ENCODE measurements at regions not wholly inside any gene's neighbourhood (a gene's known extent, or its start where the extent isn't known, plus 50 kb on each side); places are given as distances from the start of the nearest gene placed in this dataset. TPM values are rescaled to one million over a fixed set of nuclear protein-coding genes. Genes with fewer than 3 reads are reported as not detected.

DNA sequence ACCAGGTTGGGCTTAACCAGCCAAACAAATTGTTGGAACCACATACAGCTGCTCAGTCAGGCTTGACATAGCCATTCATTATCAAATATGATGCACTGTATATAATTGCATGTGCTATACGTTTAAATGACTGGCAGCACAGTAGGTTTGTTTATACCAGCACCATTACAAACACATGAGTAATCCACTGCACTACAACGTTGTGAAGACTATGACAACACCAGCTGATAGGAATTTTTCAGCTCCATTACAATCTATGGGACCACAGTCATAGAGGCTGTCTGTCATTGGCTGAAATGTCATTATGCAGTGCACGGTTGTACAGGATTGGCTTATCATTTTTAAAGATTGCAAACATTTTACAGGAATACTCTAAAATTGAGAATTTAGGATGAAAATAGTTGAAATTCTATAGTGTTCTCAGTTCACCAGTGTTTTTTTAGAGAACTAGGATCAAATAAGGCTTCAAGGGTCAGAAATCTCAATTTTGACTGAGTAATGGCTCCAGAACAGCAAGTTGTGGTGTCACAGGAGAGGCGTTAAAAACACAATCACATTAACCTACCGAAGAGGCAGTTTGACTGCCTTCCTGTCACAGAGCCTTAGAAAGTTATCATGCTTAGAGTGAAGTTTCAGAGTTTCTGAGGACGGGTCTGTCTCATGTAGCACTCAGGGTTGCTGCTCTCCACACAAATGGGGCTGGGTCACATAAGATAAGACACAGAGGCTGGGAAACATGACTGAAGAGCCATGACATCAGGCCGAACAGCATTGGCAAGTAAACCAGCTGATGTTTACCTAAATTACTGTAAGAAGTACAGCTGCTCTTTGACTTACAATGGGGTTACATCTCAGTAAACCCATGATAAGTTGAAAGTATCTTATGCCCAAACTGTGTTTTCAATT lies 60.7 kb upstream of the SMLR1 start:
- DNase-seq, result no peak

DNA sequence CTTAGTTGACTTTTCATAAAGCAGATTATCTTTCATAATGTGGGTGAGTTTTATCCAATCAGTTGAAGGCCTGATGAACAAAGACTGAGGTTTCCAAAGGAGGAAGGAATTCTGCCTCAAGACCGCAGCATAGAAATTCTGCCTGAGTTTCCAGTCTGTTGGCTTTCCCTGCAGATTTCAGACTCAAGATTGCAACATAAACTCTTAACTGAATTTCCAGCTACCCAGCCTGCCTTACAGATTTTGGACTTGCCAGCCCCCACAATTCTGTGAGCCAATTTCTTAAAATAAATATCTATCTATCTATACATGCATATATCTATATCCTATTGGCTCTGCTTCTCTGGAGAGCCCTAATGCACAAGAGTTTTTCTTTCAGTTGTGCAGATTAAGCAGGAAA lies 57.3 kb upstream of the SMLR1 start:
- DNase-seq, result no peak

DNA sequence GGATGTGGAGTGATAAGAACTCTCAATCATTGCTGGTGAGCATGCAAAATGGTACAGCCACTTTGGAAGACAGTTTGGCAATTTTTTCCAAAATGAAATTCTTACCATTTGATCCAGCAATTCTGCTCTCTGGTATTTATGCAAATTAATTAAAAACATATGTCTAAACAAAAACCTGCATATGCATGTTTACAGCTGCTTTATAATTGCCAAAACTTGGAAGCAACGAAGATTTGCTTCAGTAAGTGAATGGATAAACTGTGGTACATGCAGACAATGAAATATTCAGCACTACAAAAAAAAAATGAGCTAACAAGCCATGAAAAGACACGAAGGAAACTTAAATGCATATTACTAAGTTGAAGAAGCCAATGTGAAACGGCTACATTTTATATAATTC lies 55.5 kb upstream of the SMLR1 start:
- no peak for DNase-seq

DNA sequence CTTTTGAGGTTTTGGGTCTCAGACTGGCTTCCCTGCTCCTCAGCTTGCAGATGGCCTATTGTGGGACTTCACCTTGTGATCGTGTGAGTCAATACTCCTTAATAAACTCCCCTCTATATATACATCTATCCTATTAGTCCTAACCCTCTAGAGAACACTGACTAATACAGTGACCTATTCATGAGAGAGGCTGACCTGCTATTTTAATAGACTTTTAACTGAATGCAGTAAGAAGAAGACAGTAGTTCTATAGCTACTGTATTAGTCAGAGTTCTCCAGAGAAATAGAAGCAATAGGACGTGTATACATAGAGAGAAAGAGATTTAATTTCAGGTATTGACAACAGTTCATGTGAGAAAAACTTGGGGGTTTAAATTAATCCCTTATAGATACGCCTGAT lies 53.3 kb upstream of the SMLR1 start:
- no peak for DNase-seq

DNA sequence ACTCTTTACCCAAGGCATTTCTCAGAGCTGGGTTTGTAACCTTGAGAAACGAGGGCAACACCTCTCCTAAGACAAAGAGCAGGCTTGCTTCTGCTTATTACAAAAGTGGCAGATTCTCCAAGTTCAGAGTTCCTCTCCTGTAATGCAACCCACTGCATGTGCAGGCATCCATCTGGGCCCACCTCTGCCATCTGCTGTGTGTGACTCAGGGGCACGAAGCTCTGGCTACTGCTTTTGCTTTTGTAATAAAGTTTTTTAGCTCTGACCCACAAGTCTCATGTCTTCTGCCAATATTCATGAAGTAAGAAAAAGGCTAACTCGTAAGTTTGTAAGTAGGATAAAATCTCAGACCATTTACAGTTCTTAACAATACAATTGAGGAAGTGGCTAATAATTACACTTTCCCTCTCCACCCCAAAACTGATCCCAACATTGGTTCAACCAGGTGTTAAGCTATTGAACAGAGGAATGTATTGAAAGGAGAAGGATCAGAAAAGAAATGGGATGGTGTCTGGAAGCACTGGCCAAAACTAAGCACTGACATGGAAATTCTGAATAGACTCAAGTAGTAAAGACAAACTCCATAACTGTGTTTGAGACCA lies 51.7 kb upstream of the SMLR1 start:
- no peak for DNase-seq

DNA sequence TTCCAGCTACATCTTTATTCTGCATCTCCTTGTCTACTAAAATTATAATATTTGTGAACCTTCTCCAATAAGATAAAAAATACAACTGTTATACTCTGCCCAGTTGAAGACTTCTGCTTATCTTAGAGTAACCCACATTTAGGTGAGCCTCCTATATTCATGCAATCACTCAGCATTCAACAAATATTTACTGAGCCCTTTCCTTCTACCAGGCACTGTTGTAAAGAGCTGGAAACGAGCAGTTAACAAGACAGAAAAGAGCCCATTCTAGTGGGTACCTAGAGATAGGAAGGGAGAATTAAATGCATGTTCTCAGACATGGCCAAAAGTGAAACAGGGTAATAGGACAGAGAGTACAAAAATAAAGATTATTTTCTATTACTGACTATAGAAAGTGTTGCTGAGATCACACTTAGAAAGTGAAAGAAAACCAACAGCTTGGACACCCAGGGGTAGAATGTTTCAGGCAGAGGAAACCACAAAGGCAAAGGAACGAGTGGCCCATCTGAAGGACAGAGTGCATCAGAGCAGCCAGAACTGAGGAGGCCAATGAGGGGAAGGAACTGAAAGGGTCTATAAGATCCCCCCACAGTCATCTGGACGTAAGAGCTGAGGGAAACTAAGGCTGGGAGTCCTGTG lies 50.8 kb upstream of the SMLR1 start:
- no peak for DNase-seq

Small RNAs in the stretch of these regions (small RNA-seq; reads per million reads assigned to genes)
- gene RF00019 (ENCODE audit: low replicate concordance), result not detected

Data from skin of body (tissue), 2 donors.